CD1c-positive myeloid dendritic cell (primary cell): ENCODE measurements at regions not wholly inside any gene's neighbourhood (a gene's known extent, or its start where the extent isn't known, plus 50 kb on each side); places are given as distances from the start of the nearest gene placed in this dataset.
"Not testable (repeated sequence)": the region's sequence is repeated elsewhere in the genome, so short reads cannot be mapped to it uniquely, and the experiment has no call there.

Source experiments
- DNase-seq: peaks from one replicate; pipeline ENCODE4 v3.0.0-alpha.2; 2016; ENCODE audit errors: extremely low spot score

DNA sequence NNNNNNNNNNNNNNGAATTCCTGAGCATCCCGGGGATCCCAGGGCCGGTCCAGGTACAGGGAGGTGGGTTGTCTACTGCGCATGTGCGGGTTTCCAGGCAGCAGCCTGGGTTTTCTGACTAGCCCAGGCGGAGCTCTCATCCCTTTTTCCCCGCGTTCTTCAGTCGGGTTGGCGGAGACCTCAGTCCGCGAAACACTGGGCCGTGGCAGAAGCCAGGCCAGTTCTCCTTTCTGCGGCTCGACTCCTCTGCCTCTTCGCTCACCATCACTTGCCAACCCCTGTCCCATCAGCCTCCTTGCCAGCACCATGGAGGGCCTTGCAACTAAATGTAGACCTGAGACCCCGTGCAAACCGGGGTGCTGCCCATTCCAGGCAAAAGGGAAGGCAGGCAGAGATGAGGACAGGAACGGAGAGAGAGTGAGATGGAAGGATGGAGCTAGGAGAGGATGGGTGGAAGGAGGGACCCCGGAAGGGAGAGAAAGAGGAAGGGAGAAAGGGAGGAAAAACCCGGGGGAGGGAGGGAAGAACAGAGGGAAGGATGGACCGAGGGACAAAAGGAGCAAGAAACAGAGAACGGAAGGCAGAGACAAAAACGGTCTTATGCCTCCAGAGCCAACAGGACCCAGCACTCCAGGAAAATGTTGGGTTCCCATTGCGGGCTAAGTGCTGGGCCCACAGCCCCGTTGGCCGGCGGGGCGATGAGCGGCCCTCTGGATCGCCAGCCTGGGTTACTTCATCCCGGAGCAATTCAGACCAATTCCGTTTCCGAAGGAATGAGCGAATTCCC is 445.4 kb upstream of the DEFB115 start:
- peak; percentile 73 for DNase-seq

GRCh38 chr20:30812739-30813411 is 444.6 kb upstream of the DEFB115 start:
- DNase-seq: no peak

- DNase-seq: not testable (repeated sequence)
These were observed 443.8 kb upstream of the DEFB115 start for GRCh38 chr20:30813412-30814311.

DNA sequence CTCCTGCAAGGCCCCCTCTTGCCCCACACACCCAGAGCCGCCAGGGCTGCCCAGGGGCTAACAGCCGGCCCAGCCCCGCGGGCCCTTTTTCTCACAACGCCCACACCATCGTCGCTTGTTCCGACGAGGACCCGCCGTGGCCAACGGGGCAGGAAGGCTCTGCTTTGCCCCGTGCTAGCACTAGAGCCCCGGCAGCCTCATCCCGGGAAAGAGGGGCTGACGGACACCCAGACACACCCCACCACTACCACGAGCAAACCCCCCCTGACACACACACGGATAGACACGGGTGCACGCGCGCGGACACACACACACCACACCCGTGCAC is 443.2 kb upstream of the DEFB115 start:
- not testable (repeated sequence) for DNase-seq

DNA sequence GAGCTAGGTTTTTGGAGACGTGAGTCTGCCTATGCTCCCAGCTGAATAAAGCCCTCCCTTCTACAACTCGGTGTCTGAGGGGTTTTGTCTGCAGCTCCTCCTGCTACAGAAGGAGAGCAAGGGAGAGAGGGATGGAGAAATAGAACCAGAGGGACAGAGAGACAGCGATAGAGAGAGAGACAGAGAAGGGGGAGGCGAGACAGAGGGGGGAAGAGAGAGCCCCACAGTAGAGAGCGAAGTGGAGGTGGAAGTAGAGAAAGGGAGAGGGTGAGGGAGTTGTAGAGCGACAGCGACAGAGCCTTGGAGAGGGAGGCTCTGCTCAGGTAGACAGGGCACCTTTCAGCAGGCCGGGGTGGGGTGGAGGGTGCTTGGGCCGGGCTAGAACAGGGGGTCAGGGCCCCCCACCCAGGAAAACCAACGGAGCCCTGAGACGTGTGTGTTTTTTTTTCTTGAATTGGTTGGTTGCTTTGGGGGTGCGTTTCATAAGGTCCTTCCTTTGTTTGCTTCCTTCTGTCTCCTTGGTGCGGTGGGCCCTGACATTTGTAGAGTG is 442.4 kb upstream of the DEFB115 start:
- not testable (repeated sequence) for DNase-seq

- DNase-seq: no peak
These were observed 441.8 kb upstream of the DEFB115 start for GRCh38 chr20:30815577-30816181.

- DNase-seq: no peak
These were observed 441.2 kb upstream of the DEFB115 start for GRCh38 chr20:30816182-30816645.

DNA sequence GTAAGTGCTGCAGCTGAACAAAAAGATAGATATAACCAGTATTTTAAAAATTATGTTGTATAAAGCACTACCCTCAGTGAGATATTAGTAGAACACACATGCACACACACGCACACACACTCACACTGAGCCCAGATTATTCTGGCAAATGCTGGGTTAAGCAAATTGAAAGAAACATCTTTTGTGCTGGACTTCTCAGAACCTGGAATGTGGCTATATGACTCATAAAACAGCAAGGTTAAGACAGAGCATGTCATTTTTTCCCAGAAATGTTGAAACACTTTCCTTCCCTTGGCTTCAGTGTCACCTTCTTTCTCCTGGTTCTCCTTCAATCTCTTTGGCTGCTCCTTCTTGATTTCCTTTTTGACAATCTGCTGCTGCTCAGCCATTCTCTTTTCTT is 435.8 kb upstream of the DEFB115 start:
- not testable (repeated sequence) for DNase-seq

GRCh38 chr20:30824666-30825065 is 432.8 kb upstream of the DEFB115 start:
- not testable (repeated sequence) for DNase-seq

DNA sequence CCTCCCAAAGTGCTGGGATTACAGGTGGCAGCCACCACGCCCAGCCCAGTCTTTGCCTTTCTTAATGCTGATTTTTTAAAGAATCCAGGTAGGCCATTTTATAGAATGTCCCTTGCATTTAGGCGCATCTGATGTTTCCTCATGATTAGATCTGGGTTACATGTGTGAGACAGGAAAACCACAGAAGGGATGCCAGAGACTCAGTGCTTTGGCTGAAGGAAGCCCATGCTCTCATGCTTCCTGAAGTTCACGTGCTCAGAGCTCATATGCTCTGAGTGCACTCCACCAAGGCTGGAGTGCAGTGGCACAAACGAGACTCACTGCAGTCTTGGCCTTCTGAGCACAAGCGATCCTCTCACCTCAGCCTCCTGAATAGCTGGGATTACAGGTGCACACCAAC is 411.5 kb upstream of the DEFB115 start:
- DNase-seq: not testable (repeated sequence)

- not testable (repeated sequence) for DNase-seq
These were observed 389.2 kb upstream of the DEFB115 start for GRCh38 chr20:30868271-30868670.

- not testable (repeated sequence) for DNase-seq
These were observed 386.3 kb upstream of the DEFB115 start for GRCh38 chr20:30871127-30871526.

GRCh38 chr20:30872252-30872651 is 385.2 kb upstream of the DEFB115 start:
- DNase-seq: not testable (repeated sequence)

GRCh38 chr20:30875868-30876267 is 381.6 kb upstream of the DEFB115 start:
- not testable (repeated sequence) for DNase-seq

DNA sequence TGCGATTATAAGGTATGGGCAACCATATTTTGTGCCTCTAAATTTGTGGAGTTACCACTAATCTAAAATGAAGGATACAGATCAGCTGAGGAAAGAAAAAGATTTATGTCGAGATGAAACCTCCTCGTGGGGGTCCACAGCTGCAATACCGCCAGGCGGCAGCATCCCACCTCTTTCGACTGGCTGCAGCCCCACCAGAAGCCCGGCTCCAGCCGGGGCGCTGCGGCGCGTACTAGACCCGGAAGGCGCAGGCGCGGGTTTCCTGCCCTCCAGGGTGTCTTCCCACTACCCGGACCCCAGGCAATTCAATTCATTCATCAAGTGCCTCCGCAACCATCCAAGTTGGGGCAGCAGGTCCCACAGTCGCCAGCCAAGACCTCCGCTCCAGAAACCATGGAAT is 366.1 kb upstream of the DEFB115 start:
- not testable (repeated sequence) for DNase-seq

- no peak for DNase-seq
These were observed 364.7 kb upstream of the DEFB115 start for GRCh38 chr20:30892541-30893345.

DNA sequence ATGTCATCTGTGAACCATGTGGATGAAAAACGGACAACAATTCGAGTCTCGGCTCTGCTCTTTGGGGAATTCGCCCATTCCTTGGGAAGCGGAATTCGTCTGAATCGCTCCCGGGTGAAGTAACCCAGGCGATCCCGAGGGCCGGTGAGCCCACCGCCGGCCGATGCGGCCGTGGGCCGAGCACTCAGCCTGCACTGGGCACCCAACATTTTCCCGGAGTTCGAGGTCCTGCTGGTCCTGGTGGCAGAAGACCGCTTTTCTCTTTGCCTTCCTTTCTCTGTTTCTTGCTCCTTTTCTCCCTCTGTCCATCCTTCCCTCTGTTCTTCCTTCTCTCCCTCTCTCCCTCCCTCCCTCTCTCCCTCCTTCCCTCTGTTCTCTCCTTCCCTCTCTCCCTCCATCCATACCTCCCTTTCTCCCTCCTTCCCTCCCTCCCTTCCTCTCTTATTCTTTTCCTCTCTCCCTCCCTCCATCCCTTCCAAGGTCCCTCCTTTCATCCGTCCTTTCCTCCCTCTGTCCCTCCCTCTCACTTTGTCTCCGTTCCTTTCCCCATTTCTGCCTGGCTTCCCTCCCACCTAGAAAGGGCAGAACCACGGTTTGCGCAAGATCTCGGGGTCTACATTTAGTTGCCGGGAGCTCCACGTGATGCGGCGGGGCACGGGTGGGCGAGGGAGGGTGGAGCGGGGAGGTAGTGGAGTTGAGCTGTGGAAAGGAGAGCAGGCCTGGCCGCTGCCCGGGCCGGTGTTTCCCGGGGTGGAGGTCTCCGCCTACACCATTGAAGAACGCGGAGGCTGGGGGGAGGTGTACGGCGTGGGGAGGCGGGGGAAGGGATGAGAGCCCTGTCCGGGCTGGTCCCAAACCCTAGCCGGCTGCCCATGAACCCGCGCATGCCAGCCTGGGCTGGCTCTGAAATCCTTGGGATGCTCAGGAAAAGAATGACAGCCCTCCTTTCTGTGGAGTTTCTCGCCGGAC is 363.8 kb upstream of the DEFB115 start:
- DNase-seq: not testable (repeated sequence)

DNA sequence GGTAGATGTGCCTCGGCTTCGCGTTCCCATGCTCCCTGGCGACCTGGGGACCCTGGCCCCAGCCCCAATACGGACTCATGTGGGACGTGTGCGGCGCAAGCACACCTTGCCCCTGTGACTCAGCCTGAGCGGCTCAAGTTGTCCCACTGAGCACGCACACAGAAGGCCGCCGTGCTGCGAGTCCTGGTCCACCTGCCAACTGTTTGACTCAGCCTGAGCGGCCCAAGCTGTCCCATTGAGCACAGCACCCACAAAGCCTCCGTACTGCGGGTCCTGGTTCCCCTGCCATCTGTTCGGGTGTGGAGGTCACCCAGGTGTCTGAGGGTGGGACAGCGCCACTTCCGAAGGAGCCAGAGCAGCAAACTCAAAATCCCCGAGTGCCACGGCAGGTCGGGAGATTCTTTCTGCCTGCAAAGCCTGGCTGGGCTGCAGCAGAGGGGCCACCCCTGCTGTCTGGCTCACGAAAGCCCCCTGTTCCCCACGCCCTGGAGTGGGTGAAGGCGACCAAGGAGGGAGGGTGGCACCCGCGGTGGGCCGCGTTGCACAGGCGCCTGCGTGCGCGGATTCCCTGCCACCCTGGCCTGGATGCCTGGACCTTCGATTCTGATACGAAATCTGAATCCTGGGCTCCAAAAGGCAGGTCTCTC is 362.6 kb upstream of the DEFB115 start:
- DNase-seq: not testable (repeated sequence)

- DNase-seq: not testable (repeated sequence)
These were observed 362.1 kb upstream of the DEFB115 start for GRCh38 chr20:30895354-30895711.
